Jurkat, Clone E6-1 (cell line): ENCODE measurements at regions not wholly inside any gene's neighbourhood (a gene's known extent, or its start where the extent isn't known, plus 50 kb on each side); places are given as distances from the start of the nearest gene placed in this dataset.

Experiments used
- DNase-seq: peaks from one replicate; pipeline ENCODE4 v3.0.0-alpha.2; 2011; ENCODE audit warnings: low read depth, low spot score
- H3K4me3 ChIP-seq: 2 replicates; pipeline ENCODE4 v1.5.1; 2011; ENCODE audit warnings: mild to moderate bottlenecking, low read length, control low read depth, moderate library complexity

DNA sequence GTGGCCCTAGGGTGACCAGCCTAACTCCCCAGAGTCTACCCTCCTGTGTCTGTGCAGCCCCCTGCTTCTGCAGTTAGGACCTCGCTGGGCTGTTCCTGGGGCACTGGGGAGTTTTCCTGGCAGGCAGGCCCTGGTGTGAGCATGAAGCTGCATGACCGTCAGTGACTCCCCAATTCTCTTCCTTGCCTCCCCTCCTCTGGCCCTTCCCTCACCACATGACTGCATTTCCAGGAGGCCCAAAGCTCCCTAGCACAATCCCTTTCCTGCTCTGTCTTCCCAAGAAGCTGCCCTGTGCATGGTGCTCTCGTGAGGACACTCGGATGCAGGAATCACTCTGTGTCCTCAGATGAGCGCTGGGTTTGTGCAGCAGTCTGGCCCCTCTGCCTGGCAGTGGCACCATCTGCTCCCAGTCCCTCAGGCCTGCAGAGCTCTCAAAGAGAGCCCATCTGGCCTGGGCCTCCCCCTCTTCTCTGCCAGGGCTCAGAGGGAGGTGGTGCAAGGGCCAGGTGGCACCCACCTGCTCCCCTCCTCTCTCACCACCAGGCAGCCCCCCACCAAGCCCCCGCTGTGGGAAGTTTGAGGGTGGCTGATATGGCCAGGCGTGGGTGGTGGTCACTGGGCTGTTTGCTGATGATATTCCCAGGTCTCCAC is 125.6 kb upstream of the HS6ST1 start:
- H3K4me3 ChIP-seq, result no peak overlapping the region
- no peak for DNase-seq

DNA sequence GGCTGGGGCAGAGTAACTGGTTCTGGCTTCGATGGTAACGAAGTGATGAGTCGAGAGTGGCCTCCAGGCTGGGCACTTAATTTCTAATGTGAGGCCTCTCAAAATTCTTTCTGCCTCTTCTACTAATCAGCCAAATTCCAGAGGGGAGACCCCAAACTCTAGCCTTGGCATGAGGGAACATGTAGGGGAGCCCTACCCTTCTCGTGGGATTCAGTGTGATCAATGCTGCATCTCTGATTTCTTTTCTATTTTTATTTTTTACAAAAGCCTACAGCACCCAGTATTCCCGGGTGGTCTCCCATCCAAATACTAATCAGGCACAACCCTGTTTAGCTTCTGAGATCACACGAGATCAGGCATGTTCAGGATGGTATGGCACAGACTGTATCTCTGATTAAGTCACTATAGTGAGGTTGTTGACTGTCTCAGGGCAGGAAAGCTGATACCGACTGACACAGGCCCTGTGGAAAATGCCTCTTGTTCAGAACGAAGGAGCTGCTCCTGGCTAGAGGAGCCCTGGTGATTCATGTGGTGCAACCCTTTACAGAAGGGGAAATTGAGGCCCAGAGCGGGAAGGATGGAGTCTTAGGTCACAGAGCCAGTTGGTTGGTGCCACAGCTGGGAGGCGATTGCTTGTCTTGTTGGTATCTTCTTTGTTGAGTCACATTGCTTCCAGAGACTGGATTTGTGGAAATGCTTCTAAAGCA is 126.3 kb upstream of the HS6ST1 start:
- H3K4me3 ChIP-seq, result no peak overlapping the region
- no peak for DNase-seq

DNA sequence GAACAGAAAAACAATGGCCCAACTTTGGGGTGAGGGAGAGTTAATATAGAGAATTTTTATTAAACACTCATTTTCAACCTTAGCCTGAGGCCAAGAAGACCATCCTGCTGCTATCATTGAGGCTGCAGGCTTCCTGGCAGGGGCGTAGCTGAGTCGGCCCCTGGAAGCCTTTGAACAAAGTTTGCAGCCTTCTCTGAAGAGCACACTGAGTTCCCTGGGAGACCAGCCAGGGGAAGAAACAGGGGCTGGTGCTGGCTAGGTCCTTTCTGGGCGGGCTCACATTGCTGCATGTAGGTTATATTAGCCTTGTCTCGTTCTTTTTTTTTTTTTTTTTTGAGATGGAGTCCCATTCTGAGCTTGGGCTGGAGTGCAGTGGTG is 126.8 kb upstream of the HS6ST1 start:
- DNase-seq, result no peak
- H3K4me3 ChIP-seq, result no peak overlapping the region

DNA sequence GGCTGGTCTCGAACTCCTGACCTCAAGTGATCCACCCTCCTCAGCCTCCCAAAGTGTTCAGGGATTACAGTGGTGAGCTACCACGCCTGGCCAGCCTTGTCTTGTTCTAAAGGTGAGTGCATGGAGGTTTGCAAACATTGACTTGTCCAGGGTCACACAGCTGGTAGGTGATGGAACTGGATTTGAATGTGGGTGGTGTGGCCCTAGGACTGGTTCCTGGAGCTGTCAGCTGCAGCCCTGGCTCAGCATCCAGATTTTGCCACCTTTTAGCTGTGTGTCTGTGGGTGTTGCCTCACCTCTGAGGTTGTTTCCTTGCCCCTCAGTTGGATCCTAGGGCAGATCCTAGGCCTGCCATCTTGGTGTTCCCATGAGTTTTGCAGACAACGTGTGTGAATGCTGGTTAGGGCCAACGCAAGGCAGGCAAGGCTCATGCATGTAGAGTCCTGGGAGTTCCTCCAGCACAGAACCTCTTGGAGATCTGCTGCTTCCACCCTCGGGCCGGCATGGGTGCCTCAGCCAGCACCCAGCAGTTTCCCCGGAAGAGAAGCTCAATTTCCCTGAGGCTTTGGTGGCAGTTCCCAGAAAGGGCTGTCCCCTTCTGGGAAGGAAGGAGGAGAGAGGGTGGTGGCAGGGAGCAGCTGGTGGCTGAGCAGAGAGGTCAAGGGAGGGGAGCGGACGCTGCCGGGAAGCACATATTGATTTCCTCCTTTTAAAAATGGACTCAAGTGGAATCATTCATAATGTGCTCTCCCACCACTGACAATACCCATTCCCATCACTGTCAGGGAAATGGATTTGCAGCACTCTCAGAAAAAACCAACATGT is 127.6 kb upstream of the HS6ST1 start:
- no peak for DNase-seq
- H3K4me3 ChIP-seq, result no peak overlapping the region

DNA sequence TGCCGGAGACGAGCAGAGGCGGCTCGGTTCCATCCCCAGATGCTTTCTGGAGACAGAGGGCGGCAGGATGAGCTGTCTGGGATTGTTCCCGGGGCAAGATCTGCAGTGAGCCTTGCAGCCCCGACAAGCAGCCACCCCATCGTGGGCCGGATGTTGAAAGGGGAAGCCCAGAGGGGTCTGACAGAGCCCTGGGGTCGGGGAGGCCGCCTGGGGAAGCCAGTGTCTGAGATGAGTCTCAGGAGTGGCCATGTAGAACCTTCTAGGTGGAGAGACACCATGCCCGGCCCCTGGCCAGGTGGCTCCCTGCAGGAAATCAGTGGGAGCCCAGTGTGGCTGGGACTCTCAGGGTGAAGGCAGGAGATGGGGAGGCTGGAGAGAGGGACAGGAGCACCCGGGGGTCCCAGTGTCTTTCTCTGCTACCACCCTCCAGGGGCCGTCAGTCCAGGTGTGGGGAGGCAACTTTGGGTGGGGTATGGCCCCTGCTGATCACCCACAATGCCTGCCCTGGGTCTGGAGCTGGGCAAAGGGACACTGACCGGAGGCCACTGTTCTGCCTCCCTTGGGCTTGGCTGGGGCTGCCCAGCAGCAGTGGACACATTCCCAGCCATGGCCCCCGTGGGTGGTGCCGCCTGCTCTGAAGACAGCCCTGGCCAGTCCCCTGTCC is 128.3 kb upstream of the HS6ST1 start:
- no peak overlapping the region for H3K4me3 ChIP-seq
- DNase-seq, result no peak

DNA sequence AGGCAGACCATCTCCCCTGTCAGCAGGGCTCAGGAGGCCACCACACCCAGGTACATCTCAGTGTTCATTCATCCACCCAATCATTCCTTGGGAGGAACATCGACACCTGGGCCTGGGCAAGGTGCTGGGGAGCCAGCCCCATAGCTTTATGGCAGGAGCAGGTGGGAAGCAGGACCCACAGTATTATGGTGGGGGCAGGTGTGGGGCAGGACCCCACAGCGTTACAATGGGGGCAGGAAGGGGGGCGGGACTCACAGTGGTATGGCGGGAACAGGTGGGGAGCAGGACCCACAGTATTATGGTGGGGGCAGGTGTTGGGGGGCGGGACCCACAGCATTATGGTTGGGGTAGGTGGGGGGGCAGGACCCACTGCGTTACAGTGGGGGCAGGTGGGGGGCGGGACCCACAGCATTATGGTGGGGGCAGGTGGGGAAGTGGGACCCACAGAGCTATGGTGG is 128.9 kb upstream of the HS6ST1 start:
- DNase-seq, result no peak
- no peak overlapping the region for H3K4me3 ChIP-seq

DNA sequence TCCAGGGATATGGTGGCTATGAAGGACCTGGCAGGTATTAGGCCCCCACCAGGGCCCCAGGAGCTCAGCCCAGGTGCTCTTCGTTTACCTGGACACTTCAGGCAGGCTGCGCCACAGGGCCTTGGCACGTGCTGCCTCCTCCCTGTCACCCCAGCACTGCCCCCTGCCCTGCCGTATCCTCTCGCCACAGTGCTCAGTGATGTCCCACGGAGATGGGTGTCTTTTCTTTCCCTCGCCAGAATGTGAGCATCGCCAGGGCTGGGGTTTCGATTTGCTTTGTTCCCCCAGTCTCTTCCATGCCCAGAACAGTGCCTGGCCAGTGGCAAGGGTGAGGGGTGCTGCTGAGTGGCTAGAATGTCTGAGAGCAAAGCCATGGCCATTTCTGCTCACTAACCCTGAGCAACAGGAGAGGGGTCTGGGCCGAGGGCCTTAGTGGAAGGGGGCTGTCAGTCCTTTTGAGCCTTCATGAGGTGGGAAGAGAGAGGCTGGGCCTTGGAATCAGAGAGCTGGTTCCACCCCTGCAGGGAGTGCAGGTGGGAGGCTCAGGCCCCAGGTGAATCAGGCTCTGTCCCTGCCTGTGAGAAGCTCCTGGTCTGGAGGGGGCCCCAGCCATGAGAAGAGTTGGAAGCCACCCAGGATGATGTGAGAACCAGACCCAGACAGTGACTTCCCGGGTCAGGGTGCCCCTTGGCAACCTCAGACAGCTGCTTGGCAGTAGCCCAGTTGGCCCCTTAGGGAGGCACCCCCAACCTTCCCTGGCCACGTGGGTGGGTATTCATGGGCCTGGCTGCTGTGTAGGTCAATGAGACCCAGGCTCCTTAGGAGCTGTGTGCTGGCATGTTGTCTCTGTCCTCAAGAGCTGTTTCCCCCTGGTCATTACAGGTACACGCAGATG is 129.9 kb upstream of the HS6ST1 start:
- H3K4me3 ChIP-seq, result no peak overlapping the region
- DNase-seq, result no peak

DNA sequence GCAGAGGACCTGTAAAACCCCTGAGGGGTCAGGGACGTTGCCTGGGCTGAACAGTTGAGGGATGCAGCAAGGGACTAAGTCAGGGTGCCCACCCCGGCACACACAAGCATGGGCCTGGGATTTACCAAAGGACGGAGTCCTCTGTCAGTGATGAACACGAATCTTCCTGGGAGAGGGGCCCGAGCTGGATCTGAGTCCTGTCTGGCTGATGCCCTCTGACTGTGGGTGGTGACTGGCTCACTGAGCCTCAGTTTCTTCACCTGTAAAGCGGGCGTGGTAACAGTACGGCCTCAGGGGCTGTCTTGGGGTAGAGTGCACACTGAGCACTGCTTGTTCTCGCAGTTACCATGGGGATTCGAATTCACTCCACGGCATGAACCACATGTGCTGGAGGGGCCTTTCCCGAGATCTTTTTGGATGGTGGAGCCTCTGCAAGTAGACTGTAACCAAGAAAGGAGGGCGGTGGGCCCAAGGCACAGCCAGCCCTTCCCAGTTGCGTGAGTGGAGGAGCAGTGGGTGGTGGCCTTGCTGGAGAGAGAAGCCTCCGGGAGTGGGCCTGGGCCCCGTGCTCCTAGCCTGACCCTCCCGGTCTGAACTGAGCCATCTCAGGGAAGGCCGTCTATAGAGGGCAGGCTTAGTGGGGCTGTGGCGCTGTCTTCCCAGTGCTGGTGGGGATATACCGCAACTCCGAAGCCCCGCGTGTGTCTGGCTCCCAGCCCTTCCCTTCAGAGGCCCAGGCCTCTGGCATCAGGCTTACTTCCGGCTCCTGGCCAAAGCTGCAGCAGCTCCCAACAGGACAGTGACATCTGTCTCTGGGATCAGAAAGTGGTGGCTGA is 130.8 kb upstream of the HS6ST1 start:
- H3K4me3 ChIP-seq, result no peak overlapping the region
- no peak for DNase-seq

DNA sequence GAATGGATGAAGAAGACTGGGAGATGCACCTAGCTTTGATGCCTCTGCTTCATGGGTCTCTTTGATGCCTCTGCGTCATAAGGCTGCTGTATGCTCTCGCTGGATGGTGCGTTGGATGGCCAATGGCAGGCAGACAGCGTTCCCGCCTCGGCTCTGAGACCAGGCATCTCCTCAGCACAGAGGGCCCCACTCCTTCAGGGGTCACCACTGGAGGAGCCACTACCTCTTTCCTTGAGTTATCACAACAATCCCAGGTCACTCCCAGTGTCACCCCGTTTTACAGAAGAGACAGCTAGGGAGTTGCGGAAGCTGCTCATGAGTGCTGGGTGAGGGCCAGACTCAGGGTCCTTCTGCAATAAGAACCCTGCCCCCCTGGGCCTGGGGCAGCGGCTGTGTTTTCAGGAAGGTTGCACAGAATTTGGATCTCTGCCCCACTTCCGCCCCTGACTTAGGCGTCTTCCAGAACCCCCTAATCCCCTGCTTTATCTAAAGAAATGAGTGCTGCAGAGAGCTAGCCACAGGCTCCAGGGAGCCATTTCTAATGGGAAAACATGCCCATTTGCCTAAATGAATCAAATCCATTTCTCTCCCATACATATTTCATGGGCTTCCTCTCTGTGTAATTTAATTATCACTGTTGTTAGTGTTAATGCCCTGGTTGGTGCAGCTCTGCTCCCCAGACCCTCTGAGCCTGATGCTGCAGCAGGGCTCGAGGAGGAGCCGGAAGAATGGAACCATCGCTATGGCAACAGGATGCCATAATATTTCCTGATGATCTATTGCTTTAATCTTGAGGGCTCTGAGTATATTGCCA is 131.8 kb upstream of the HS6ST1 start:
- H3K4me3 ChIP-seq, result no peak overlapping the region
- DNase-seq, result no peak

DNA sequence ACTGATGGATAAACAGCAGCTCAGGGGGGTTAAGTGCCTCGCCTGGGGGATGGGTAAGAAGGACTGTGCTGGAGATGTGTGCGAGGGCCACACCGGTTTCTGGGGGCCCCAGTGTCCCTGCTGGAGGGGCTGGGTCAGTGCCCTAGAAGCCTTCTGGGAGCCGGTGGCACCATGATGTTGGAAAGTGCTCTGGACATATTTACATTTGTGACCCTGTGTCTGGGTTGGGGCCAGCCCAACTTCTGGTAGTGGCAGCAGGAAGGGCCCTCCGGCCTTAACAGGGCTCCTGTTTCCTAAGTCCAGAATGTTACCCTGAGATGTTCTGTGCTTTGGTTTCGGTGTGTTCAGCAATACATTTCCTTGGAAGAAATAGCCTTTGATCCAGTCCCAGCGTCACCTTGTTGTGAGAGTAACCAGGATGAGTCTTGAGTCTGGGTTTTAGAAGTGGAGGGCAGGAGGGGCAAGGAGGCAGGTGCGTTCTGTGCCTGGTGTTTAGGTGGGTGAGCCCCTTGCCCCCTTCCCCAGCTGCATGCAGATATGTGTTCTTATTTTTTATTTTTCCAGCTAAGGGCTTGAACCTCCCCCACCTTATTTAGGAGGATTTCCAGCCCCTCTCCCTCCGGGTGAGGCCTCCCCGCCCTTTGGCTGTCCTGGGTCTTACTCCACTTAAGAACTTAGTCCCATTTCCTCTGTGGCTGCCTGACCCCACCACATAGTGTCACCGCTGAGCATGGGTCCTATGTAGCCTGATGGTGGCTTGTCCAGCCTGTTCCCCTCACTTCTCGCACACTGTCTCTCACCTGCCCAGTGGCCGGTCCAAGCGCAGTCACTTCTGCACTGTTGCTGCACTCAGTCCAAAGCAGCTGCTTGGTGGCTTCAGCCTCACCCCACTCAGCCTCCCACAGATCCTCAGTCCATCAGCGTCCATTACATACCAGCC is 132.7 kb upstream of the HS6ST1 start:
- no peak overlapping the region for H3K4me3 ChIP-seq
- DNase-seq, result no peak

DNA sequence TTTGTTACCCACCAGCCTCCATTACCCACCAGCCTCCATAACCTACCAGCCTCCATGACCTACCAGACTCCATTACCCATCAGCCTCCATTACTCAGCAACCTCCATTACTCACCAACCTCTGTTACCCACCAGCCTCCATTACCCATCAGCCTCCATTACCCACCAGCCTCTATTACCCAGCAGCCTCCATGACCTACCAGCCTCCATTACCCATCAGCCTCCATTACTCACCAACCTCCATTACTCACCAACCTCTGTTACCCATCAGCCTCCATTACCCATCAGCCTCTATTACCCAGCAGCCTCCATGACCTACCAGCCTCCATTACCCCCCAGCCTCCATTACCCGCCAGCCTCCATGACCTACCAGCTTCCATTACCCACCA is 133.3 kb upstream of the HS6ST1 start:
- H3K4me3 ChIP-seq, result no peak overlapping the region
- no peak for DNase-seq

DNA sequence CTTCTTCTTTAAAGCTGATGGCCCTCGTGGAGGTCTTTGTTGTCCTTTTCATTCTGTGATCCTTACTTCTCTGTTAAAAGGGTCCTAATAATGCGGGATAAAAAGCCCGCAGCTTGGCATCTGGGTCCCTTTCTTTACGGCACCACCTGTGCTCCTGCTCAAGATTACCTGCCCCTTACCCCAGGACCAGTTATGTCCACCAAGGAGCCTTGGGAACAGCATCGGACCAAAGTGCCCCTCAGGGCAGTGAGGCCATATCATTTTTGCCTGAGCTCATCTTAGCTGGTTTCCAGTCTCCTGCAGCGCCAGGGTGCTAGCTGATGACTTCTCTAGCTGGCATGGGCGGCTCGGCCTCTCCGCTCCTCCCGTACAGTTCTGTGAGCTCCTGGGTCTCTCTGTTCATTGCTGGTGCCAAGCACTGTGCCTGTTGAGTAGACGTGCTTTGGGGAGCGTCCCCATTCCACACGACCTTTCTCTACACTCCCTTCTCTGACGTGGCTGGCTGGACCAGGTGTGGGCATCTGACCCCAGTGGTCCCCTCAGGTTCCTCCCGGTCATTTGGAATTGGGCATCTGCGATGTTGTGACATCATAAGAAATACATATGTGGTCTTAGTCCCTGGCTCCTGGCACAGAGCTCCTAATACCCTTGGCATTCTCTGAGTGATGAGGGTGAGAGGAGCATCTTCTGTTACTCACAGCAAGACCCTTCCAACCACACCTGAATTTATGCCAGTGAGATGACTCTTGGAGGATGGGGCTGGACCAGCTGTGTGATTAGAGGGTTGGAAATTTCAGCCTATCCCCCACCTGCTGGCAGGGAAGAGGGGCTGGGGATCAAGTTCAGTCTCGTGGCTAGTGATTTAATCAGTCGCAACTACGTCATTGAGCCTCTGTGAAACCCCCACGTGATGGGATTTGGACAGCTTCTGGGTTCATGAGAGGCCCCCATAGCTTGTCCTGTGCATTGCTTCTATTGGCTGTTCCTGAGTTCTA is 134.2 kb upstream of the HS6ST1 start:
- no peak for DNase-seq
- H3K4me3 ChIP-seq, result no peak overlapping the region

DNA sequence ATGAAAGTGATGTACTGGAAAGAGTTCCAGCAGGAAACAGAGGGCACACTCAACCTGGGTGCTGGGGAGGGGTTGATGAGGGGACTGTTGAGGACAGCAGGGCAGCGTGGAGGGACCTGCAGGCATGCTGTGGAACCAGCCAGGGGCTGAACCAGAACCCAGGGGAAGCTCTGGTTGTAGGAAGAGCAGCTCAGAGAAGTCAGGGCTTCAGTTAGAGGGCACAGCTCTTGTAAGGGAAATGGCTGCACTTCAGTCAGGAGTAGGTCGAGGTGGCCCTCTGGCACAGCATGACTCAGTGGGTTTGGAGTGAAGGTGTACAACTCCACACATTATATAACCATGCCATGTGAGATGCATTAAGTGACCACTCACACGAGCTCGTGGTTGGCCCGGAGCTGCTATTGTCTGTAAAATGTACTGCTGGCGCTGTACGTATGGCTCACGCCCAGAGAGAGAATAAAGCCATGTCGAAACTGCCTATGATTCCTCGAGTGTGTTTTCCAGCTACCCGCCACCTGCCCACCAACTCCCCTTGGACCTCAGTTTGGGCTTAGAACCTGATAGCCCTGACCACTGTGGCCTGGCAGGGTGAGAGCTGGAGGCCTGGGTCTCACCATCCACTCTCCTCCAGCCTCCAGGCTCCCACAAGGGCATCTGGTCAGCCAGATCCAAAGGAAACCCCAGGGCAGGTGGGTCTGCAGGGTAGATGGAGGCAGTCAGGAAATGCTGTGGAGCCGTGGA is 136.5 kb upstream of the HS6ST1 start:
- H3K4me3 ChIP-seq, result no peak overlapping the region
- DNase-seq, result no peak

DNA sequence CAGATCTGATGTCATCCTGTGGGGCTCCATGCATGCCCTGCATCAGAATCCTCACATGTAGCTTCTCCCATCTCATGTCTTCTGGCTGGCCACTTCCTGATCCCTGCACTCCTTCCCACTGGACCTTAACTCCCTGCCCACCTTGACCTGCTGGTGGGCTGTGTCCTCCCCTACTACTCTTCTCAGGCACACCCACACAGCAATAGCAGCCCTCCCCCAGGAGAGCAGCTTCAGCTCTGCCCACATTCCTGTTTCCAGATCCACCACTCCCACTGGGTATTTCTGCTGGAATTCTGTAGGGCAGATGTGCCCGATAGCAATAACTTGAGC is 137.0 kb upstream of the HS6ST1 start:
- no peak overlapping the region for H3K4me3 ChIP-seq
- no peak for DNase-seq

DNA sequence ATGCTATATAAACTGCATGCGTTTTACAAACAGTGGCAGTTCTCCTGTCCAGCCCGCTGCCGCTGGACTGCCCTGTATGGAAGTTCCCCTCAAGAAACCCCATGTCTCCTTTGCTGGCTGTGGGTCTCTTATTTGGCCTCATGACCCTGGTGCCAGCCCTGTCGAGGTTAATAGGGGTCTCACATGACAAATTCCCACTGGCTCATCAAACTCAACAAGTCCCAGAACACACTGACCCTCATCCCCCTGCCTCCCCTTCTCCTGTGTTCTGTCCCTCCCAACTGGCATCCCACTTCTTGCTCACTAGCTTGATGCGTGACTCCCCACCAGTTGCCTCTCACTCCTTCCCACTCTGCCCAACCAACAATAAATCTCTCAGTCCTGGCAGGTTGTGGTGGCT is 137.6 kb upstream of the HS6ST1 start:
- H3K4me3 ChIP-seq, result no peak overlapping the region

More for the DNA sequence above, 137.6 kb upstream of the HS6ST1 start:
- no peak for DNase-seq
